Mesothelial cell of epicardium (in vitro differentiated cells): ENCODE measurements at regions not wholly inside any gene's neighbourhood (a gene's known extent, or its start where the extent isn't known, plus 50 kb on each side); places are given as distances from the start of the nearest gene placed in this dataset.

ENCODE experiments used
- DNase-seq, 2 experiments: peaks; one replicate each; pipeline ENCODE4 v3.0.0; 2021; ENCODE audit warnings: low spot score in 2 of 2; ENCODE audit not compliant: unreplicated experiment in 2 of 2
- H3K27ac Mint-ChIP-seq: 2 replicates; pipeline ENCODE4 v1.8.0; 2021; ENCODE audit warnings: mixed read lengths
- H3K27me3 Mint-ChIP-seq: 2 replicates; pipeline ENCODE4 v1.8.0; 2021; ENCODE audit warnings: low read depth, mixed read lengths
- H3K36me3 Mint-ChIP-seq: 2 replicates; pipeline ENCODE4 v1.8.0; 2021; ENCODE audit warnings: mixed read lengths
- H3K4me1 Mint-ChIP-seq: 2 replicates; pipeline ENCODE4 v1.8.0; 2021; ENCODE audit warnings: mixed read lengths
- H3K4me3 Mint-ChIP-seq: 2 replicates; pipeline ENCODE4 v1.8.0; 2021; ENCODE audit warnings: mild to moderate bottlenecking, moderate library complexity, mixed read lengths
- H3K9me3 Mint-ChIP-seq: 2 replicates; pipeline ENCODE4 v1.8.0; 2021; ENCODE audit warnings: mixed read lengths
- TF ChIP-seq, protein P1 (sequence below): fragments of 200-600 bp; sonication (generic); IDR thresholded peaks from one replicate; pipeline ENCODE4 v1.5.0; 2021; ENCODE audit warnings: antibody characterized with exemption; ENCODE audit not compliant: unreplicated experiment

DNA sequence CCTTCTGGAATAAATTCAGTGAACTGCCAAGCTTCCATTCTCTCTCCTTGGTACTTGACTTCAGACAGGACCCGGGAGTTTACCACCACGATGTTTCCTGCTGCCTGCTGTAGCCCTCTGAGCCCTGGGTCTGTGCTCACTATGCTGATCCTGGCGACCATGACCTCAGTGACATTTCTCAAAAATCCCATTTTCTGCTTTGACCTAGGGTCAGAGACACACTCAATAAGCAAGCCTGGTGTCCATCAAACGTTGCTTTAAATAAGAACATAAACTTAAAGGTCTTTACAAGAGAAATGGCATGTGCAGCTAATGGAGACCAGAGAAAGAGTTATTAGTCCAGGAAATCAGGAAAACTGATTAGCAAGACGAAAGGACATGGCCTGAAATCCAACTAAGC, 509.7 kb upstream of the SULF2 start:
- Mint-ChIP-seq H3K4me3 (no peak overlapping the region), H3K9me3 (no peaks in the 10 kb centered on the region), H3K4me1 (peaks cover 44% of the 10 kb centered on the region), H3K36me3 (no peaks in the 10 kb centered on the region), H3K27ac (peak overlapping the region; percentile 96), H3K27me3 (no peaks in the 10 kb centered on the region)
- TF ChIP-seq, protein P1, sequence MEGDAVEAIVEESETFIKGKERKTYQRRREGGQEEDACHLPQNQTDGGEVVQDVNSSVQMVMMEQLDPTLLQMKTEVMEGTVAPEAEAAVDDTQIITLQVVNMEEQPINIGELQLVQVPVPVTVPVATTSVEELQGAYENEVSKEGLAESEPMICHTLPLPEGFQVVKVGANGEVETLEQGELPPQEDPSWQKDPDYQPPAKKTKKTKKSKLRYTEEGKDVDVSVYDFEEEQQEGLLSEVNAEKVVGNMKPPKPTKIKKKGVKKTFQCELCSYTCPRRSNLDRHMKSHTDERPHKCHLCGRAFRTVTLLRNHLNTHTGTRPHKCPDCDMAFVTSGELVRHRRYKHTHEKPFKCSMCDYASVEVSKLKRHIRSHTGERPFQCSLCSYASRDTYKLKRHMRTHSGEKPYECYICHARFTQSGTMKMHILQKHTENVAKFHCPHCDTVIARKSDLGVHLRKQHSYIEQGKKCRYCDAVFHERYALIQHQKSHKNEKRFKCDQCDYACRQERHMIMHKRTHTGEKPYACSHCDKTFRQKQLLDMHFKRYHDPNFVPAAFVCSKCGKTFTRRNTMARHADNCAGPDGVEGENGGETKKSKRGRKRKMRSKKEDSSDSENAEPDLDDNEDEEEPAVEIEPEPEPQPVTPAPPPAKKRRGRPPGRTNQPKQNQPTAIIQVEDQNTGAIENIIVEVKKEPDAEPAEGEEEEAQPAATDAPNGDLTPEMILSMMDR: no peak
- no peak for DNase-seq

DNA sequence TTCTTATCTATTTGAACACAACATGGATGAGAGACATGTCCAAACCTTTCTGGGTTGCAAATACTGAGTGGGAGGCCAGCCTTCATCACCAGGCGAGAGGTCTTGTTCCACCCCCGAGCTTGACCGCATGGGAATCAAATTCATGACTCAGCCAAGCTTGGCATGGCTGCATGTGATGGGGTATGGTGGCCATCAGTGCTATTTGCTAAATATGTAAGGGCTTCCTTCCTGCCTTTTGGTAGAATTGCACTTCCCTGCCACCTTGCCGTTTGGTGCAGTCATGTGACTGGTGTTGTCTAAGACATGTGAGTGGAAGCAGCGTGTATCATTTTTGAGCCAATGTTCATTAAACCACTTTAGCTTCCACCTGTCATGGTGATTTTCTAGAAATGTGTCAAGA, 508.9 kb upstream of the SULF2 start:
- peaks cover 39% of the 10 kb centered on the region for H3K4me1 Mint-ChIP-seq

DNA sequence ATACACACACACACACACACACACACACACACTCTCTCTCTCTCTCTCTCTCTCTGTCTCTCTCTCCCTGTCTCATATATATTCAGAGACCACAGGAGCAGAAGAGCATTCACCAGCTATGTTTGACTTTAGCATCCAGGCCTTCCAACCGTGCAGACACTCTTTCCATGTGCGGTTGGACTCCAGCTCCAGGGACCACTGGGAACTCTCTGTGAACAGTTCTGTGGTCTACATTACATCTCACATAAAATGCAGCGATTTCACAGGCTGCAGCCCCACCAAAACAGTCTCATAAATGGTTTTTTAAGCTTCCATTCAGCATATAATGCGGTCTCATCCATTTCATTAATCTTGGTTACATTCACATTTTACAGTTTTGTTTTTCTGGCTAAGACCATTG, 508.4 kb upstream of the SULF2 start:
- H3K4me1 Mint-ChIP-seq: peaks cover 34% of the 10 kb centered on the region
- no peak overlapping the region for H3K4me3 Mint-ChIP-seq
- H3K9me3 Mint-ChIP-seq: no peaks in the 10 kb centered on the region
- TF ChIP-seq, protein P1: no peak
- no peaks in the 10 kb centered on the region for H3K36me3 Mint-ChIP-seq
- no peak for DNase-seq
- peak overlapping the region; percentile 77 for H3K27ac Mint-ChIP-seq
- peaks cover 2% of the 10 kb centered on the region for H3K27me3 Mint-ChIP-seq

More for the DNA sequence above, 508.9 kb upstream of the SULF2 start:
- no peak overlapping the region for H3K4me3 Mint-ChIP-seq
- TF ChIP-seq, protein P1: no peak
- H3K36me3 Mint-ChIP-seq: no peaks in the 10 kb centered on the region
- DNase-seq: no peak
- H3K9me3 Mint-ChIP-seq: no peaks in the 10 kb centered on the region
- H3K27ac Mint-ChIP-seq: peak overlapping the region; percentile 8
- H3K27me3 Mint-ChIP-seq: peaks cover 2% of the 10 kb centered on the region

DNA sequence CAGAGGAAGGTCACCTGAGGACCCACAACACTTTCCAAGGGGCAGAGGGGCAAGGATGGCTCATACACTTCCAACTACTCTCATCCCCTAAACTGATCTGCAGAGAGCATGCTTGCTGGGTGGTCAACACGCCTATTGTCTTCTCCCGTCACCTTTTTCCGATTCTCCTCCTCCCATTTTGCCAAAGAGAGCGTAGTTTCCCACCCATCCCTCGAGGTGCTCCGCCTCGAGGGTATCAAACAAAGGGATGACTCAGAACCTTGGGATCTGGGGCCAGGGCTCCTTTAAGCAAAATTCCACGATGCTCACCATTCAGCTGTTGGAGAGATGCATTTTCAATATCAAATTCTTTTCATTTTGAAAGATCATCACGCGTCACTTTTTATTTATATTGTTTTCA, 507.5 kb upstream of the SULF2 start:
- H3K4me3 Mint-ChIP-seq: no peak overlapping the region
- no peak overlapping the region for H3K27ac Mint-ChIP-seq
- peaks cover 30% of the 10 kb centered on the region for H3K4me1 Mint-ChIP-seq
- no peaks in the 10 kb centered on the region for H3K36me3 Mint-ChIP-seq
- no peaks in the 10 kb centered on the region for H3K9me3 Mint-ChIP-seq
- TF ChIP-seq, protein P1: no peak
- peaks cover 2% of the 10 kb centered on the region for H3K27me3 Mint-ChIP-seq
- no peak for DNase-seq

DNA sequence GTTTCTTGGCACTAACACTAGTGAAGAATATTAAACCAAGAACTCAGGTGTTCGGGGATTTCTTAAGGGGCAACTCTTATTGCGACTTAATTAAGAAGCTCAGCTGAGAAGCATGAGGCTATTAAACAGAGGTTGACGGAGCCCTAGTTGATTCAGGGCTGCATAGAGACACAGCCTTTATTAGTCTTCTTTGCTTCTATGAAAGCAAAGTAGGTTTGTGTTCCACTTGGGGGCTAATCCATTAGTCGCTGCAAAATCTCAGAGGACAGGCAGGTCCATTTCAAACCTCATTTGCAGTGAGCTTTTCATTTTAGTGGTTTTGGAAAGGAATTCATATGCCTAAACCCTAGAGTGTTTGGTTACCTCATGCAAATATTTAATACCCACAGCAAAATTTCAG, 506.6 kb upstream of the SULF2 start:
- H3K4me1 Mint-ChIP-seq: peaks cover 36% of the 10 kb centered on the region
- H3K9me3 Mint-ChIP-seq: no peaks in the 10 kb centered on the region
- H3K27ac Mint-ChIP-seq: no peak overlapping the region
- DNase-seq: no peak
- TF ChIP-seq, protein P1: no peak
- peaks cover 2% of the 10 kb centered on the region for H3K27me3 Mint-ChIP-seq
- no peaks in the 10 kb centered on the region for H3K36me3 Mint-ChIP-seq
- H3K4me3 Mint-ChIP-seq: no peak overlapping the region

DNA sequence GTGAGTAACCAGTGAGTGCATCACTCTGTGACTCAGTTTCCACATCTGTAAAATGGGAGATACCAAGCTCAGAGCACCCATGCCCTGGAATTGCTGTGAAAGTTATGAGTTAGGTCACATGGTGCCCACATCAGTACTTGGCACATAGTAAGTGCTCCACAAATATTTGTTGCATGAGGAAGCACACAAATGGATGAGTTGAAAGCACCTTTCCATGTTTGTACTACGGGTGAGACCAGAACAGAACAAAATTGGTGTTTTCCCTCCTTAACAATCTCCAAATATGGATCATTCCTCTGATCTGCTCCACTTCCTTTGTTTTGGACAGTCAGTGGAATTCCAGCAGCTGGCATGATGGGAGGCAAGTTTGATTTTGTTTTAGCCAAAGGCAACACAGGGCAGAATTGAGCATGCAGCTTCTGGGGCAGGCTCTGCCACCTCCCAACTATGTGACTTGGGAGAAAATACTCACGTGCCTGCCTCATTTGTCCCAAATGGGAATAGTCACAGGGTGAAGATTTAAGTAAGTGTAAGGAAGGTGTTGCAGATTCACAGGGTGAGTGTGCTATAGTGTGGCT, 503.7 kb upstream of the SULF2 start:
- no peak for DNase-seq
- no peaks in the 10 kb centered on the region for H3K9me3 Mint-ChIP-seq
- H3K4me1 Mint-ChIP-seq: peaks cover 34% of the 10 kb centered on the region
- no peak overlapping the region for H3K27ac Mint-ChIP-seq
- peaks cover 2% of the 10 kb centered on the region for H3K27me3 Mint-ChIP-seq
- no peaks in the 10 kb centered on the region for H3K36me3 Mint-ChIP-seq
- TF ChIP-seq, protein P1: no peak
- no peak overlapping the region for H3K4me3 Mint-ChIP-seq
